Right ventricle myocardium inferior (tissue), 1 donor: ENCODE measurements at regions not wholly inside any gene's neighbourhood (a gene's known extent, or its start where the extent isn't known, plus 50 kb on each side); places are given as distances from the start of the nearest gene placed in this dataset.
A peak's percentile ranks its signal among the peaks of the same experiment; 100 is the strongest.

Source experiments
- ATAC-seq: fragments of 200-7000 bp; cut with Tn5 transposase; one replicate; pipeline ENCODE4 v1.9.1; 2020; ENCODE audit warnings: mild to moderate bottlenecking, moderate library complexity
- DNase-seq: peaks from one replicate; pipeline ENCODE4 v3.0.0; 2021; ENCODE audit errors: missing footprints
- intact Hi-C: fragments of 100-400 bp; cut with DNase I; formaldehyde crosslinking; loops from one replicate; pipeline ENCODE4 v1.11.0; 2022
- donor health status: DM: no; HTN: yes; CAD: no; lungs with severe emphysema.

GRCh38 chr17:34133350-34133749, 121.7 kb upstream of the CCL2 start:
- intact Hi-C loops, result loop anchor here (5.0 kb wide), 1 partner anchor 151 kb away; no protein-coding TSS in a partner anchor
- ATAC-seq, result peak; percentile 83
- DNase-seq, result peak; percentile 62

DNA sequence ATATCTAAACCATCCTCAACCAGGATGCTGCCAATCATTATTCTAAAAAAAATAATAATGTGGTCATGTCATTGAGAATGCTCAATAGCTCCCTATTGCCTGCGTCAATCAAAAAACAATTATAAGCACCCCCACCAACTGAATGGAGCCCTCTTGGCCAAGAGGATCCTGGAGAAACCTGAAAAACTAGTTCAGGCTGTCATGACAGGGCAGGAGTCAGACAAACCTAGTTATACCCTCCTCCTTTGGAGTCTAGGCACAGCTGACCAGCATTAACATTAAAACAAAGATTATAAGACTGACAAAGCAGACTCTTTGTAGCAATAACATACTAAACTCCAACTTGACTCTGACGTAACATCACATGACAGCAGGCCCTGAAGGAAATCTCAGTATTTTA, 119.2 kb upstream of the CCL2 start:
- ATAC-seq (no peak), DNase-seq (no peak)
- intact Hi-C loops, result no loop called here

GRCh38 chr17:34140006-34140405, 115.1 kb upstream of the CCL2 start:
- ATAC-seq (no peak), DNase-seq (no peak)
- intact Hi-C loops, result no loop called here

DNA sequence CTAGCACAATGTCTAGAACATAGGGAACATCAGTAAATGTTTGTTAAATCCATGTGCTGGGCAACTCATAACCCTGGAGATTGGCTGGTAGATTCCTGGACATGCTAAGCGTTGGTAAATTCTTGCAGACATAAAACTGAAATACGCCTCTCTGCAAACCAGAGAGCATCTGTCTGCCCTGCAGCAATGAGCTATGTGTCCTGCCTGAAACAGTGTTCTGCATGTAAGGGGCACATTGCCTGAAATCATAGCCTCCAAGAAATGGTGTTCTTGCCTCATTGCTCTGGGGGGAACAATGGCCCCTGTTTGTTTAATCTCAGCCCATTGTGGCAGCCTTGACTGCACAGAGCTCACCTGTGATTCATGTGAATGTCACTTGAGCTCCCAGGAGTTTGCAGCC, 113.5 kb upstream of the CCL2 start:
- intact Hi-C loops, result no loop called here
- DNase-seq (no peak), ATAC-seq (no peak)

GRCh38 chr17:34143430-34143829, 111.7 kb upstream of the CCL2 start:
- DNase-seq, result no peak
- ATAC-seq, result no peak
- intact Hi-C loops, result no loop called here

- DNase-seq (peak; percentile 63), ATAC-seq (peak; percentile 59)
- intact Hi-C loops, result loop anchor here (1.0 to 5.0 kb wide), 3 partner anchors 64 to 368 kb away; no protein-coding TSS in a partner anchor
Observed at GRCh38 chr17:34146440-34147043, 108.5 kb upstream of the CCL2 start.

DNA sequence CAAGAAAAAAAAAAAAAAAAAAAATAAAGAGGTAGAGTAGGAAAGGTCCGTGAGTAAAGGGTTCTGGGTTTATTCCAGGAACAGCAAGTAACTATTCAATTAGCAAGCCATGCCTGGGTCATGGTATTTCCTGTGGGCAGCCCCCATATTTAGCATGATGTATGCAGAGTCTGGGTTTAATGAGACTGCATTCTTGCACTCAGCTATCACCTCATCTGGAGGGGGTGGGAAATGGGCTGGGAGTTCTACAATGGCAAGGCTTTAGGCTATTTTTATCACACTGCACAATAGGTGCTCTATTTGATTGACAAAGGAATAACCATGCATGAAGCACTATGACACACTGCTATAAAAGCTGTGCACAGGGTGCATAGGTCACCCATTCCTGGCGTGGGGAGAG, 104.0 kb upstream of the CCL2 start:
- DNase-seq (no peak), ATAC-seq (no peak)
- intact Hi-C loops, result no loop called here

GRCh38 chr17:34153991-34154390, 101.1 kb upstream of the CCL2 start:
- ATAC-seq (no peak), DNase-seq (no peak)
- intact Hi-C loops, result no loop called here

GRCh38 chr17:34154961-34155730, 99.9 kb upstream of the CCL2 start:
- ATAC-seq (no peak), DNase-seq (no peak)
- intact Hi-C loops, result no loop called here

DNA sequence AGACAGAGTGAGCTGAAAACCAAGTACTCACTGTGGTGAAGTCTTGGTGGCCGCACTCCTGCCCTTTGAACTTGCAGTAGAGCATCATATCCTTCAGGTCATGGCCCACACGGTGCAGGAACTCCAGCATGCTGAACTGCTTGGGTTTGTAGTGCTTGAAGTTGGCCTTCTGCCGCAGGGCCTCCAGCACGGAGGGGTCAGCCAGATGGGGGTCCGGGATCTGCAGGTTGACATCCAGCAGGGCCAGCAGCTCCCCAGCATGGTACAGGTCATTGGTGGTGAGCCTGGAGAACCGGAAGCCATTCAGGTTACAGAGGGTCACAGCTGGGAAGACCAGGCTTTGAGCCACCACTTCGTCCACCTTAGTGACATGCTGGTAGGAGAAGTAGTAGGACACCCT, 99.1 kb upstream of the CCL2 start:
- ATAC-seq, result no peak
- intact Hi-C loops, result no loop called here
- DNase-seq, result no peak

- no peak for ATAC-seq
Observed at GRCh38 chr17:34156401-34156740, 98.7 kb upstream of the CCL2 start.

DNA sequence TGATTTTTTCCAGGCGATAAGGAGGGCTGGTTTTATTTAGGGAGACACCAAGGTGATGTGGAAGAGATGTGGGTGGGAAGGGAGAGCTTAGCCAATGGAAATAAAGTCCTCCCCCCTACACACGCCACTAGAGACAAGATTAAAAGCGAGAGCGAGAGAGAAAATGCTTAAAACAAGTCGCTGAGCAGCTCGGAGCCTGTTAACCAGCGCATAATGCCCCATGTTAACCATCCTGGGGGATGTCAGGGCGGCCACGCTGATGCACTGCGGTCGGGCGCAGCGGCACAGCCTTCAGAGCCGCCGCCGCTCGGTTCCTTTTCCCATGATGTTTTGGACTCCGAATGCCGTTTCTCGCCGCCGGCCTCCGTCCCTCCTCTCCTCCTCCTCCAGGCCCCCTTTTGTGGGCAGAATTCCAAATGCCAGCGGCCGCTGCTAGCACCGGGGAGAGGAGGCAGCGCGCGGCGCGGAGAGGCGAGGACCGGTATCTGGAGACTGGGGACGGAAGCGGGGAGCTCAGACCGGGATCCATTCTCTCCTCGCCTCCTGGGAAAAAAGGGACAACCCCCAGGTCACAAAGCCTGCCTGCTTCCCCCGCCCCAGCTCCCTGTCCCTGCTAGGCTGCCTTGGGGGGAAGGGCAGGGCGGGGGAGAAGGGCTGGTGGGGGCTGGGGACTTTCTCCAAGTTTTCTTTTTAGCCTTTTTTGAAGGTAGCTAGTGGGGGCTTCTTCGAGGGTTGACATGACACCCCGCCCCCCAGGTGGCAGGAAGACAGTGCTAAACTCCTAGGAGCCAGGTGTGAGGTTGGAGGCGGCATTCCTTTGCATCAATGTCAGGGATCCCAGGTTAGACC, 98.1 kb upstream of the CCL2 start:
- DNase-seq (peak; percentile 62), ATAC-seq (no peak)
- intact Hi-C loops, result no loop called here

More at GRCh38 chr17:34156401-34156740, 98.7 kb upstream of the CCL2 start:
- intact Hi-C loops, result no loop called here
- DNase-seq, result no peak

DNA sequence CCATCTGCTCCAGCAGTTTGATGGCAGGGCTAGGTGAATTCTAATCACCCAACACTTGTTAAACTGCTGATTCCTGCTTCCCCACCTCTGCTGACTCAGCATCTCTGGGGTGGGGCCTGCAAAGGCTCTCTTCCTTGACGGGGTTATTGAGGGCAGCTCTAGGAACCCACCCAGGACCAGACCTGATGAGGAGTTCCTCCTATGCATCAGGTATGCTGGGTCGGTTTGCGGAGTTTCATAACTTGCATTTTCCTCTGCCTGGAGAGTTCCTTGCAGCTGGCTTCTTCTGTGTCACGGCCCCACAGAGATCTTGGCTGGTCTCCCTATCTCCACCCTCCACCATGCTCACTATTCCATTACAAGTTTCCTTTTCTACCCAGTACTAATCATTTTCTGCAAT, 93.4 kb upstream of the CCL2 start:
- no peak for ATAC-seq
- intact Hi-C loops, result no loop called here
- DNase-seq, result no peak

DNA sequence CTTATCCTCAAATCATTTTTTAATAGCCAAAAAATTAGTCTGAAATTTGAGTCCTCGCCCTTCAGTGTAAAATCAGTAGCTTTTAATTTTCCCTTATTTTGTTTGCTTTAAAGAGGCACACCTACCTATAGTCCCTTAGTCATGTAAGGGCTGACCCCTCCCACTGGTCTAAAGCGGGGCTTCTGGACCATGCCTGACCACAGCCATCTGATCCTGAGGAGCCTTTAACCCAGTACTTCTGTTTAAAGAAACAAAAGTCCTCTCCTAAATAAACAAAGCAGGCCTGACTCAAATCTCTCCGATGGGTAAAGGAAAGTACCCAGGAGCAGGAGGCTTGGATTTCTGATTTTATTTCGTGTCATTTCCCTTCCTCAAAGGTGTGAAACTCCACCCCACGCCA, 92.0 kb upstream of the CCL2 start:
- DNase-seq (no peak), ATAC-seq (no peak)
- intact Hi-C loops, result no loop called here

- ATAC-seq (peak; percentile 55), DNase-seq (no peak)
- intact Hi-C loops, result no loop called here
Observed at GRCh38 chr17:34163646-34164045, 91.4 kb upstream of the CCL2 start.

DNA sequence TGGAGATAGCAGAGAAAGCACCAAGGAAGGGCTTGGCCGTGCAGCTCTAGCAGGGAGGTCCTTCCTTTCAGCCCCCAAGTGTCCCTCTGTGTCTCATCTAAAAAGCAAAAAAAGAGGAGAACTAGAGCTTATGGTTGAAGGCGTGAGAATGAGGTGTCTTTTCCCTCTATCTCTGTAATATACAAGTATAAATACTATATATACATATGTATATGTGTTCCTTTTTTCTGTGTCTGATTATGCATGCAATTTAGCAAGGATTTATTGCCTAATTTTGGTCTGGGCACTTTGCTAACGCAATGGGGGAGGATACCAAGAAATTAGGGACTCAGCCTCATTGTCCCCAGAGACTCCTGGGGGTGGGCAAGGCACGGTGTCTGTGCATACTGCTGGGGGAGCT, 90.2 kb upstream of the CCL2 start:
- no peak for ATAC-seq
- intact Hi-C loops, result no loop called here
- DNase-seq, result no peak

- DNase-seq, result no peak
- ATAC-seq, result no peak
- intact Hi-C loops, result no loop called here
Observed at GRCh38 chr17:34166352-34166751, 88.7 kb upstream of the CCL2 start.

GRCh38 chr17:34167354-34167753, 87.7 kb upstream of the CCL2 start:
- intact Hi-C loops, result no loop called here
- ATAC-seq, result peak; percentile 50
- no peak for DNase-seq

GRCh38 chr17:34168989-34169388, 86.1 kb upstream of the CCL2 start:
- intact Hi-C loops, result no loop called here
- DNase-seq (no peak), ATAC-seq (no peak)

DNA sequence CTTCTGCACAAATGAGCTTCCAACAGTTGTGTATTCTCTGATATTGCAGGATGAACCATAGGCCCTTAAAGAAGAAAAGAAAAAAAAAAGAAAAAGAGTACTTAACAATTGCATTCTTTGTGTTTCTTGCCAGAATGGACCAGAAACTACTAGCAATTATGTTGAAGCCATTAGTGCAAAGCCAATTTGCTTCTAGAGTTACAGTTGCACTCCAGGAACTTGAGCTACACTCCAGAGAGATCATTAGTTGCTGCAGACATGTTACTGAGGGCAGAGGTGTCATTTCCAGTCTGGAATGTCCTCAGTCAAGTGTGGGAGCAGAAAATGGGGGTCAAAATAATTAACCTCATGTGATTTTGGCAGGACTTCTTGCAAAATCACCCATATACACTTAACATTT, 85.6 kb upstream of the CCL2 start:
- intact Hi-C loops, result no loop called here
- ATAC-seq (no peak), DNase-seq (no peak)
